Stimulated activated CD8-positive, alpha-beta memory T cell treated with anti-CD3 and anti-CD28 coated beads, Interleukin-15, amount 100 ng/mL, for 48 hours (primary cell): ENCODE measurements at regions not wholly inside any gene's neighbourhood (a gene's known extent, or its start where the extent isn't known, plus 50 kb on each side); places are given as distances from the start of the nearest gene placed in this dataset.

Source experiments
- DNase-seq, 2 donors: peaks; one replicate each; pipeline ENCODE4 v3.0.0-alpha.2; 2020; ENCODE audit warnings: low read depth in 2 of 2

- DNase-seq, result no peak
Observed at GRCh38 chr10:88082806-88083596, 219.6 kb downstream of the PTEN start.

- no peak for DNase-seq
Observed at GRCh38 chr10:88083597-88083989, 220.2 kb downstream of the PTEN start.

GRCh38 chr10:88086187-88086960 is 222.9 kb downstream of the PTEN start:
- no peak for DNase-seq

- no peak for DNase-seq
Observed at GRCh38 chr10:88088441-88089340, 225.3 kb downstream of the PTEN start.

- DNase-seq, result no peak
Observed at GRCh38 chr10:88089498-88089897, 226.1 kb downstream of the PTEN start.

GRCh38 chr10:88090568-88091214 is 227.3 kb downstream of the PTEN start:
- DNase-seq, result no peak

- DNase-seq, result peak; percentile 65 to 73
Observed at GRCh38 chr10:88091490-88092061, 228.2 kb downstream of the PTEN start.

GRCh38 chr10:88092265-88092664 is 228.8 kb downstream of the PTEN start:
- no peak for DNase-seq

GRCh38 chr10:88092973-88093372 is 229.5 kb downstream of the PTEN start:
- DNase-seq, result no peak

GRCh38 chr10:88094795-88095194 is 231.4 kb downstream of the PTEN start:
- no peak for DNase-seq

- no peak for DNase-seq
Observed at GRCh38 chr10:88095223-88095721, 231.8 kb downstream of the PTEN start.

- DNase-seq, result no peak
Observed at GRCh38 chr10:88095778-88096431, 232.5 kb downstream of the PTEN start.

GRCh38 chr10:88097092-88097516 is 233.7 kb downstream of the PTEN start:
- no peak for DNase-seq

GRCh38 chr10:88097536-88097935 is 234.1 kb downstream of the PTEN start:
- no peak for DNase-seq

- DNase-seq, result no peak
Observed at GRCh38 chr10:88100281-88100680, 236.9 kb downstream of the PTEN start.

GRCh38 chr10:88101666-88102065 is 238.2 kb downstream of the PTEN start:
- no peak for DNase-seq

- no peak for DNase-seq
Observed at GRCh38 chr10:88103576-88103975, 240.2 kb downstream of the PTEN start.

- no peak for DNase-seq
Observed at GRCh38 chr10:88104223-88104622, 240.8 kb downstream of the PTEN start.

- DNase-seq, result no peak
Observed at GRCh38 chr10:88106366-88106765, 242.9 kb downstream of the PTEN start.

GRCh38 chr10:88107296-88108097 is 244.1 kb downstream of the PTEN start:
- DNase-seq, result no peak
